HCT116 (cell line): ENCODE measurements at regions not wholly inside any gene's neighbourhood (a gene's known extent, or its start where the extent isn't known, plus 50 kb on each side); places are given as distances from the start of the nearest gene placed in this dataset.

Experiments used
- ATAC-seq: fragments of 200-7000 bp; cut with Tn5 transposase; 2 replicates; pipeline ENCODE4 v1.9.1; 2020; ENCODE audit warnings: mild to moderate bottlenecking, moderate library complexity
- BruUV-seq: library from RNA; stranded (reverse); fragments of 400-500 nt; replicated peaks from 2 replicates; lab custom pipeline; 2021; lab: Mats Ljungman, UMichigan
- CTCF ChIA-PET: fragments of 300-600 bp; sonication (Branson Sonifier 250); formaldehyde crosslinking; loops from one replicate; lab custom pipeline; 2021; ENCODE audit warnings: antibody characterized with exemption; lab: Charles Lee
- POLR2A ChIA-PET: fragments of 300-600, 350-600 bp; sonication (Branson Sonifier 250); formaldehyde crosslinking; loops from one replicate; lab custom pipeline; 2021; ENCODE audit warnings: antibody characterized with exemption; lab: Charles Lee
- RAD21 ChIA-PET, 2 experiments: fragments of 300-600 bp; sonication (Branson Sonifier 250); formaldehyde crosslinking; loops; one replicate each; lab custom pipeline; 2023; ENCODE audit warnings: low total read pairs in 2 of 2; ENCODE audit not compliant: uncharacterized antibody in 2 of 2, unreplicated experiment in 2 of 2, low non-redundant PET in 1 of 2; lab: Charles Lee
- DNase-seq: peaks from one replicate; pipeline ENCODE4 v3.0.0-alpha.2; 2010; ENCODE audit warnings: low read depth, low spot score
- H2AFZ ChIP-seq: fragments of 200-600 bp; shearing (Covaris generic), sonication (generic); 2 replicates; pipeline ENCODE4 v1.6.1; 2017; ENCODE audit warnings: low read depth, mixed run types, mixed read lengths, antibody characterized with exemption, low read length; ENCODE audit not compliant: poor library complexity, severe bottlenecking
- H3K27ac ChIP-seq: 2 replicates; pipeline ENCODE4 v1.5.1; 2012; ENCODE audit warnings: low read depth, low read length
- H3K27me3 ChIP-seq: fragments of 200-600 bp; sonication (generic); 2 replicates; pipeline ENCODE4 v1.6.1; 2016; ENCODE audit warnings: mixed run types, low read length, mixed read lengths; ENCODE audit not compliant: insufficient read depth
- H3K36me3 ChIP-seq, 2 experiments: fragments of 200-500 bp in 1 of 2; fragments of 200-600 bp in 1 of 2; sonication (Bioruptor generic) in 1 of 2; sonication (generic) in 1 of 2; 2 replicates each; pipeline versions ENCODE4 v1.5.1 to v1.6.1; 2014 to 2016; ENCODE audit warnings: low read length in 2 of 2, inconsistent platforms in 1 of 2, mixed read lengths in 1 of 2, mixed run types in 1 of 2; ENCODE audit not compliant: insufficient read depth in 2 of 2, control insufficient read depth in 1 of 2
- H3K4me1 ChIP-seq, 2 experiments: fragments of 200-600 bp in 1 of 2; sonication (generic) in 1 of 2; 2 replicates each; pipeline versions ENCODE4 v1.5.1 to v1.6.1; 2012 to 2017; ENCODE audit warnings: low read length in 2 of 2, inconsistent platforms in 1 of 2, mild to moderate bottlenecking in 1 of 2, mixed read lengths in 1 of 2, mixed run types in 1 of 2, moderate library complexity in 1 of 2; ENCODE audit not compliant: insufficient read depth in 2 of 2, control insufficient read depth in 1 of 2
- H3K4me2 ChIP-seq: fragments of 200-600 bp; sonication (generic); 2 replicates; pipeline ENCODE4 v1.6.1; 2017; ENCODE audit warnings: mixed run types, low read length, mixed read lengths
- H3K4me3 ChIP-seq, 2 experiments: fragments of 200-600 bp in 1 of 2; sonication (generic) in 1 of 2; replicated peaks in 1 of 2; 2 replicates each; pipeline ENCODE4 v1.5.1; 2011 to 2016; ENCODE audit warnings: low read length in 2 of 2, control low read depth in 1 of 2, low read depth in 1 of 2, mild to moderate bottlenecking in 1 of 2, mixed read lengths in 1 of 2, mixed run types in 1 of 2
- H3K79me2 ChIP-seq: fragments of 200-600 bp; sonication (generic); 2 replicates; pipeline ENCODE4 v1.6.1; 2017; ENCODE audit warnings: mild to moderate bottlenecking, mixed run types, low read length, moderate library complexity, mixed read lengths; ENCODE audit not compliant: insufficient read depth
- H3K9ac ChIP-seq: fragments of 200-600 bp; sonication (generic); 2 replicates; pipeline ENCODE4 v1.6.1; 2016; ENCODE audit warnings: low read length, mixed read lengths
- H3K9me2 ChIP-seq: fragments of 200-600 bp; sonication (generic), shearing (Covaris generic); 2 replicates; pipeline ENCODE4 v1.6.1; 2017; ENCODE audit warnings: mixed run types, mild to moderate bottlenecking, moderate library complexity; ENCODE audit not compliant: insufficient read depth
- H3K9me3 ChIP-seq, 2 experiments: fragments of 200-500 bp in 1 of 2; fragments of 200-600 bp in 1 of 2; sonication (Bioruptor generic) in 1 of 2; sonication (generic) in 1 of 2; 2 replicates each; pipeline ENCODE4 v1.6.1; 2014 to 2017; ENCODE audit warnings: low read length in 2 of 2, mixed read lengths in 2 of 2, inconsistent platforms in 1 of 2, low read depth in 1 of 2, mild to moderate bottlenecking in 1 of 2, mixed run types in 1 of 2, moderate library complexity in 1 of 2; ENCODE audit not compliant: control insufficient read depth in 1 of 2, insufficient read depth in 1 of 2
- H4K20me1 ChIP-seq: fragments of 200-600 bp; sonication (generic), shearing (Covaris generic); 2 replicates; pipeline ENCODE4 v1.6.1; 2017; ENCODE audit warnings: mixed run types, mild to moderate bottlenecking, moderate library complexity; ENCODE audit not compliant: insufficient read depth
- CEBPB ChIP-seq: IDR thresholded peaks from 2 replicates; pipeline ENCODE4 v1.6.1; 2012; ENCODE audit warnings: low read depth
- EGR1 ChIP-seq: IDR thresholded peaks from 2 replicates; pipeline ENCODE4 v1.6.1; 2012; ENCODE audit warnings: low read depth
- EZH2 ChIP-seq: fragments of 200-600 bp; sonication (generic); IDR thresholded peaks from 2 replicates; pipeline ENCODE4 v1.6.1; 2017; ENCODE audit warnings: antibody characterized with exemption, mixed run types
- EZH2phosphoT487 ChIP-seq: fragments of 200-600 bp; IDR thresholded peaks from 2 replicates; pipeline ENCODE4 v1.6.1; 2018; ENCODE audit warnings: antibody characterized with exemption, borderline replicate concordance
- FOSL1 ChIP-seq: IDR thresholded peaks from 2 replicates; pipeline ENCODE4 v1.6.1; 2012; ENCODE audit warnings: low read depth
- JUND ChIP-seq: IDR thresholded peaks from 2 replicates; pipeline ENCODE4 v1.6.1; 2012
- POLR2A ChIP-seq: IDR thresholded peaks from 2 replicates; pipeline ENCODE4 v1.7.0; 2011; ENCODE audit warnings: borderline replicate concordance; ENCODE audit not compliant: insufficient read depth, insufficient read length; ENCODE audit errors: extremely low read depth
- POLR2AphosphoS5 ChIP-seq: IDR thresholded peaks from 2 replicates; pipeline ENCODE4 v1.6.1; 2011; ENCODE audit warnings: mild to moderate bottlenecking, low read depth, low read length, moderate library complexity
- RAD21 ChIP-seq: IDR thresholded peaks from 2 replicates; pipeline ENCODE4 v1.6.1; 2012; ENCODE audit warnings: low read depth, mild to moderate bottlenecking
- SIN3A ChIP-seq: IDR thresholded peaks from 2 replicates; pipeline ENCODE4 v1.6.1; 2012; ENCODE audit warnings: low read depth
- SP1 ChIP-seq: IDR thresholded peaks from 2 replicates; pipeline ENCODE4 v1.6.1; 2012; ENCODE audit warnings: low read depth
- SRF ChIP-seq: IDR thresholded peaks from 2 replicates; pipeline ENCODE4 v1.6.1; 2012; ENCODE audit warnings: low read depth
- TCF7L2 ChIP-seq: IDR thresholded peaks from 2 replicates; pipeline ENCODE4 v1.7.0; 2011; ENCODE audit warnings: borderline replicate concordance, inconsistent platforms; ENCODE audit not compliant: insufficient read depth, insufficient read length; ENCODE audit errors: extremely low read depth
- ZFX ChIP-seq: fragments of 450-650 bp; IDR thresholded peaks from 2 replicates; pipeline ENCODE4 v1.6.1; 2017
- ZNF274 ChIP-seq: fragments of 200-500 bp; sonication (Bioruptor generic); IDR thresholded peaks from 2 replicates; pipeline ENCODE4 v1.6.1; 2014; ENCODE audit warnings: mild to moderate bottlenecking, low read depth, low read length, inconsistent platforms
- intact Hi-C: fragments of 100-400 bp; cut with micrococcal nuclease; formaldehyde crosslinking; loops from 2 replicates; pipeline ENCODE4 v1.10.0; 2022
- TF ChIP-seq, protein P1 (sequence below): IDR thresholded peaks from 2 replicates; pipeline ENCODE4 v1.6.1; 2012
- TF ChIP-seq, protein P2 (sequence below): IDR thresholded peaks from 2 replicates; pipeline ENCODE4 v1.6.1; 2011; ENCODE audit warnings: mild to moderate bottlenecking, low read length, moderate library complexity; ENCODE audit not compliant: insufficient replicate concordance; ENCODE audit errors: extremely low read depth
- TF ChIP-seq, protein P3 (sequence below): IDR thresholded peaks from 2 replicates; pipeline ENCODE4 v1.6.1; 2012
- TF ChIP-seq, protein P4 (sequence below), 3 experiments: fragments of 200-600 bp in 1 of 3; sonication (generic) in 1 of 3; IDR thresholded peaks in 2 of 3; conservative IDR thresholded peaks in 1 of 3; 2 replicates each; pipeline ENCODE4 v1.5.1; 2012 to 2017; ENCODE audit warnings: low read depth in 2 of 3, low read length in 2 of 3, antibody characterized with exemption in 1 of 3, borderline replicate concordance in 1 of 3, control low read depth in 1 of 3, mild to moderate bottlenecking in 1 of 3, mixed read lengths in 1 of 3, mixed run types in 1 of 3, moderate library complexity in 1 of 3; ENCODE audit not compliant: insufficient read depth in 1 of 3
- TF ChIP-seq, protein P5 (sequence below): IDR thresholded peaks from 2 replicates; pipeline ENCODE4 v1.6.1; 2012; ENCODE audit warnings: low read depth

DNA sequence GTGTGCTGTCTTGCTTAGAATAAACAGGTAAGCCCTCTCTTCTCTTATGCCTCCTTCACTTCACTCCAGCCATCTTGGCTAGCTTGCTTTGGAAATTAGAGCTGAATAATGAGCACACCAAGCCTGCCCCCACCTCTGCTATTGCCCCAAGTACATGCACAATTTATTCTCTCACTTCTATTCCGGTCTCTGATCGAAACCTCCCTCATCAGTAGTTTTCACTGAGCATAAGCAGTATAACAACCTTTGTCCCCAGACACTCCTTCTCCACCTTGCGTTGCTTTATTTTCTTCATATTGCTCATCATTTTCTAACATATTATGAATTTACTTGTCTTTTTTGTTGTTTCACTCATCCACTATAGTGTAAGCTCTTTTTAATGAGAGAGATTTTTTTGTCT, 253.4 kb downstream of the GXYLT1 start:
- H3K27ac ChIP-seq = no peak overlapping the region
- H3K4me3 ChIP-seq = no peak overlapping the region
- no peaks in the 10 kb centered on the region for H3K9me2 ChIP-seq
- no TSS peak for BruUV-seq
- H3K79me2 ChIP-seq = no peaks in the 10 kb centered on the region
- DNase-seq (no peak), ATAC-seq (no peak)
- ChIA-PET RAD21 (no interaction called here), CTCF (no interaction called here), POLR2A (no interaction called here)
- H3K36me3 ChIP-seq = no peaks in the 10 kb centered on the region
- intact Hi-C loops = no loop called here
- H3K27me3 ChIP-seq = no peaks in the 10 kb centered on the region
- H2AFZ ChIP-seq = no peak overlapping the region
- no peaks in the 10 kb centered on the region for H3K9me3 ChIP-seq
- no peaks in the 10 kb centered on the region for H4K20me1 ChIP-seq
- H3K4me1 ChIP-seq = no peaks in the 10 kb centered on the region
- TF ChIP-seq SIN3A = no peak
- TF ChIP-seq POLR2A = no peak
- no peak for TF ChIP-seq CEBPB
- TF ChIP-seq, protein P1, sequence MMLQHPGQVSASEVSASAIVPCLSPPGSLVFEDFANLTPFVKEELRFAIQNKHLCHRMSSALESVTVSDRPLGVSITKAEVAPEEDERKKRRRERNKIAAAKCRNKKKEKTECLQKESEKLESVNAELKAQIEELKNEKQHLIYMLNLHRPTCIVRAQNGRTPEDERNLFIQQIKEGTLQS = no peak
- TF ChIP-seq RAD21 = no peak
- TF ChIP-seq, protein P2, sequence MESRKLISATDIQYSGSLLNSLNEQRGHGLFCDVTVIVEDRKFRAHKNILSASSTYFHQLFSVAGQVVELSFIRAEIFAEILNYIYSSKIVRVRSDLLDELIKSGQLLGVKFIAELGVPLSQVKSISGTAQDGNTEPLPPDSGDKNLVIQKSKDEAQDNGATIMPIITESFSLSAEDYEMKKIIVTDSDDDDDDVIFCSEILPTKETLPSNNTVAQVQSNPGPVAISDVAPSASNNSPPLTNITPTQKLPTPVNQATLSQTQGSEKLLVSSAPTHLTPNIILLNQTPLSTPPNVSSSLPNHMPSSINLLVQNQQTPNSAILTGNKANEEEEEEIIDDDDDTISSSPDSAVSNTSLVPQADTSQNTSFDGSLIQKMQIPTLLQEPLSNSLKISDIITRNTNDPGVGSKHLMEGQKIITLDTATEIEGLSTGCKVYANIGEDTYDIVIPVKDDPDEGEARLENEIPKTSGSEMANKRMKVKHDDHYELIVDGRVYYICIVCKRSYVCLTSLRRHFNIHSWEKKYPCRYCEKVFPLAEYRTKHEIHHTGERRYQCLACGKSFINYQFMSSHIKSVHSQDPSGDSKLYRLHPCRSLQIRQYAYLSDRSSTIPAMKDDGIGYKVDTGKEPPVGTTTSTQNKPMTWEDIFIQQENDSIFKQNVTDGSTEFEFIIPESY = no peak
- no peak for TF ChIP-seq SP1
- no peak for TF ChIP-seq EZH2phosphoT487
- no peak for TF ChIP-seq ZNF274
- TF ChIP-seq, protein P3, sequence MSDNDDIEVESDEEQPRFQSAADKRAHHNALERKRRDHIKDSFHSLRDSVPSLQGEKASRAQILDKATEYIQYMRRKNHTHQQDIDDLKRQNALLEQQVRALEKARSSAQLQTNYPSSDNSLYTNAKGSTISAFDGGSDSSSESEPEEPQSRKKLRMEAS = no peak
- no peak for TF ChIP-seq POLR2AphosphoS5
- TF ChIP-seq EGR1 = no peak
- TF ChIP-seq SRF = no peak
- no peak for TF ChIP-seq FOSL1
- TF ChIP-seq EZH2 = no peak
- TF ChIP-seq JUND = no peak
- TF ChIP-seq, protein P4, sequence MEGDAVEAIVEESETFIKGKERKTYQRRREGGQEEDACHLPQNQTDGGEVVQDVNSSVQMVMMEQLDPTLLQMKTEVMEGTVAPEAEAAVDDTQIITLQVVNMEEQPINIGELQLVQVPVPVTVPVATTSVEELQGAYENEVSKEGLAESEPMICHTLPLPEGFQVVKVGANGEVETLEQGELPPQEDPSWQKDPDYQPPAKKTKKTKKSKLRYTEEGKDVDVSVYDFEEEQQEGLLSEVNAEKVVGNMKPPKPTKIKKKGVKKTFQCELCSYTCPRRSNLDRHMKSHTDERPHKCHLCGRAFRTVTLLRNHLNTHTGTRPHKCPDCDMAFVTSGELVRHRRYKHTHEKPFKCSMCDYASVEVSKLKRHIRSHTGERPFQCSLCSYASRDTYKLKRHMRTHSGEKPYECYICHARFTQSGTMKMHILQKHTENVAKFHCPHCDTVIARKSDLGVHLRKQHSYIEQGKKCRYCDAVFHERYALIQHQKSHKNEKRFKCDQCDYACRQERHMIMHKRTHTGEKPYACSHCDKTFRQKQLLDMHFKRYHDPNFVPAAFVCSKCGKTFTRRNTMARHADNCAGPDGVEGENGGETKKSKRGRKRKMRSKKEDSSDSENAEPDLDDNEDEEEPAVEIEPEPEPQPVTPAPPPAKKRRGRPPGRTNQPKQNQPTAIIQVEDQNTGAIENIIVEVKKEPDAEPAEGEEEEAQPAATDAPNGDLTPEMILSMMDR (IDR thresholded peaks at IDR 0.05 in 2 of 3, conservative IDR thresholded peaks at IDR 0.05 in 1 of 3; ENCODE audit: borderline replicate concordance in 1 of 3, insufficient read depth in 1 of 3, low read depth in 2 of 3, low read length in 2 of 3) = no peak
- TF ChIP-seq ZFX = no peak
- TF ChIP-seq, protein P5, sequence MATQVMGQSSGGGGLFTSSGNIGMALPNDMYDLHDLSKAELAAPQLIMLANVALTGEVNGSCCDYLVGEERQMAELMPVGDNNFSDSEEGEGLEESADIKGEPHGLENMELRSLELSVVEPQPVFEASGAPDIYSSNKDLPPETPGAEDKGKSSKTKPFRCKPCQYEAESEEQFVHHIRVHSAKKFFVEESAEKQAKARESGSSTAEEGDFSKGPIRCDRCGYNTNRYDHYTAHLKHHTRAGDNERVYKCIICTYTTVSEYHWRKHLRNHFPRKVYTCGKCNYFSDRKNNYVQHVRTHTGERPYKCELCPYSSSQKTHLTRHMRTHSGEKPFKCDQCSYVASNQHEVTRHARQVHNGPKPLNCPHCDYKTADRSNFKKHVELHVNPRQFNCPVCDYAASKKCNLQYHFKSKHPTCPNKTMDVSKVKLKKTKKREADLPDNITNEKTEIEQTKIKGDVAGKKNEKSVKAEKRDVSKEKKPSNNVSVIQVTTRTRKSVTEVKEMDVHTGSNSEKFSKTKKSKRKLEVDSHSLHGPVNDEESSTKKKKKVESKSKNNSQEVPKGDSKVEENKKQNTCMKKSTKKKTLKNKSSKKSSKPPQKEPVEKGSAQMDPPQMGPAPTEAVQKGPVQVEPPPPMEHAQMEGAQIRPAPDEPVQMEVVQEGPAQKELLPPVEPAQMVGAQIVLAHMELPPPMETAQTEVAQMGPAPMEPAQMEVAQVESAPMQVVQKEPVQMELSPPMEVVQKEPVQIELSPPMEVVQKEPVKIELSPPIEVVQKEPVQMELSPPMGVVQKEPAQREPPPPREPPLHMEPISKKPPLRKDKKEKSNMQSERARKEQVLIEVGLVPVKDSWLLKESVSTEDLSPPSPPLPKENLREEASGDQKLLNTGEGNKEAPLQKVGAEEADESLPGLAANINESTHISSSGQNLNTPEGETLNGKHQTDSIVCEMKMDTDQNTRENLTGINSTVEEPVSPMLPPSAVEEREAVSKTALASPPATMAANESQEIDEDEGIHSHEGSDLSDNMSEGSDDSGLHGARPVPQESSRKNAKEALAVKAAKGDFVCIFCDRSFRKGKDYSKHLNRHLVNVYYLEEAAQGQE = no peak
- no peak for TF ChIP-seq TCF7L2
- no peak overlapping the region for H3K9ac ChIP-seq
- no peak overlapping the region for H3K4me2 ChIP-seq
